ENCODE measurements at regions not wholly inside any gene's neighbourhood (a gene's known extent, or its start where the extent isn't known, plus 50 kb on each side); places are given as distances from the start of the nearest gene placed in this dataset.

- no peaks in the 10 kb centered on the region for H3K36me3 ChIP-seq (replicated peaks in 1 of 2; ENCODE audit: insufficient read depth in 1 of 2, low read depth in 2 of 2)
- TF ChIP-seq CTCF (IDR thresholded peaks at IDR 0.05): no peak
- ATAC-seq: no peak
- no peak for DNase-seq
- no peaks in the 10 kb centered on the region for H3K4me1 ChIP-seq
- H3K9me3 ChIP-seq: no peaks in the 10 kb centered on the region
- no peak overlapping the region for H3K27ac ChIP-seq
- H3K4me3 ChIP-seq: no peak overlapping the region
- H3K27me3 ChIP-seq: no peaks in the 10 kb centered on the region
- 78 to 79% methylated on average over 8 of the region's 8 CpGs for WGBS, 2 donors
- intact Hi-C loops (cut with DNase I): no loop called here
Observed at GRCh38 chr5:79871364-79872120, 119.5 kb downstream of the MTX3 start.

- Histone ChIP-seq H3K36me3 (replicated peaks in 1 of 2; ENCODE audit: insufficient read depth in 1 of 2, low read depth in 2 of 2) (no peaks in the 10 kb centered on the region), H3K9me3 (no peaks in the 10 kb centered on the region), H3K4me1 (no peaks in the 10 kb centered on the region), H3K4me3 (no peak overlapping the region), H3K27me3 (no peaks in the 10 kb centered on the region), H3K27ac (no peak overlapping the region)
- DNase-seq (no peak), ATAC-seq (no peak)
- WGBS, 2 donors: 37 to 53% methylated on average over 5 of the region's 5 CpGs
- intact Hi-C loops (cut with DNase I): no loop called here
- no peak for TF ChIP-seq POLR2A (IDR thresholded peaks at IDR 0.05)
- TF ChIP-seq CTCF (IDR thresholded peaks at IDR 0.05): no peak
Observed at GRCh38 chr5:79868163-79868670, 122.8 kb downstream of the MTX3 start.

GRCh38 chr5:79865579-79865978 is 125.5 kb downstream of the MTX3 start:
- 71 to 73% methylated on average over 2 of the region's 2 CpGs for WGBS, 2 donors
- intact Hi-C loops (cut with DNase I): no loop called here
- H3K4me3 ChIP-seq: no peak overlapping the region

GRCh38 chr5:79864364-79864763 is 126.7 kb downstream of the MTX3 start:
- no peak overlapping the region for H3K27ac ChIP-seq
- TF ChIP-seq POLR2A (IDR thresholded peaks at IDR 0.05): no peak
- no peak for TF ChIP-seq CTCF (IDR thresholded peaks at IDR 0.05)
- ATAC-seq: no peak
- H3K9me3 ChIP-seq: no peaks in the 10 kb centered on the region
- intact Hi-C loops (cut with DNase I): no loop called here
- no peak for DNase-seq
- no peak overlapping the region for H3K4me3 ChIP-seq
- H3K36me3 ChIP-seq (replicated peaks in 1 of 2; ENCODE audit: insufficient read depth in 1 of 2, low read depth in 2 of 2): no peaks in the 10 kb centered on the region
- no peaks in the 10 kb centered on the region for H3K4me1 ChIP-seq
- H3K27me3 ChIP-seq: no peaks in the 10 kb centered on the region
- WGBS, 2 donors: 42% methylated on average over 4 of the region's 4 CpGs

More at GRCh38 chr5:79865579-79865978, 125.5 kb downstream of the MTX3 start:
- Histone ChIP-seq H3K4me1 (no peaks in the 10 kb centered on the region), H3K9me3 (no peaks in the 10 kb centered on the region), H3K27me3 (no peaks in the 10 kb centered on the region), H3K27ac (no peak overlapping the region), H3K36me3 (replicated peaks in 1 of 2; ENCODE audit: insufficient read depth in 1 of 2, low read depth in 2 of 2) (no peaks in the 10 kb centered on the region)
- no peak for DNase-seq
- TF ChIP-seq POLR2A (IDR thresholded peaks at IDR 0.05) (no peak), CTCF (IDR thresholded peaks at IDR 0.05) (no peak)
- no peak for ATAC-seq

- TF ChIP-seq POLR2A (IDR thresholded peaks at IDR 0.05) (no peak), CTCF (IDR thresholded peaks at IDR 0.05) (no peak)
- intact Hi-C loops (cut with DNase I): loop anchor here (10.0 kb wide), 1 partner anchor 155 kb away; no protein-coding TSS in a partner anchor
- Histone ChIP-seq H3K9me3 (no peaks in the 10 kb centered on the region), H3K27me3 (no peaks in the 10 kb centered on the region), H3K36me3 (replicated peaks in 1 of 2; ENCODE audit: insufficient read depth in 1 of 2, low read depth in 2 of 2) (no peaks in the 10 kb centered on the region), H3K4me3 (no peak overlapping the region), H3K27ac (no peak overlapping the region), H3K4me1 (no peaks in the 10 kb centered on the region)
- ATAC-seq (no peak), DNase-seq (no peak)
- WGBS, 2 donors: 29 to 42% methylated on average over 5 of the region's 5 CpGs
Observed at GRCh38 chr5:79859588-79859987, 131.5 kb downstream of the MTX3 start.

Measured in body of pancreas (tissue), 4 donors.